IPS-11a (cell line): ENCODE measurements at regions not wholly inside any gene's neighbourhood (a gene's known extent, or its start where the extent isn't known, plus 50 kb on each side); places are given as distances from the start of the nearest gene placed in this dataset.
A peak's percentile ranks its signal among the peaks of the same experiment; 100 is the strongest.
"Not testable (repeated sequence)": the region's sequence is repeated elsewhere in the genome, so short reads cannot be mapped to it uniquely, and the experiment has no call there.

Experiments used
- H3K4me3 ChIP-seq: one replicate; pipeline ENCODE4 v1.5.1; 2013; ENCODE audit warnings: low read depth, low read length, control low read depth

DNA sequence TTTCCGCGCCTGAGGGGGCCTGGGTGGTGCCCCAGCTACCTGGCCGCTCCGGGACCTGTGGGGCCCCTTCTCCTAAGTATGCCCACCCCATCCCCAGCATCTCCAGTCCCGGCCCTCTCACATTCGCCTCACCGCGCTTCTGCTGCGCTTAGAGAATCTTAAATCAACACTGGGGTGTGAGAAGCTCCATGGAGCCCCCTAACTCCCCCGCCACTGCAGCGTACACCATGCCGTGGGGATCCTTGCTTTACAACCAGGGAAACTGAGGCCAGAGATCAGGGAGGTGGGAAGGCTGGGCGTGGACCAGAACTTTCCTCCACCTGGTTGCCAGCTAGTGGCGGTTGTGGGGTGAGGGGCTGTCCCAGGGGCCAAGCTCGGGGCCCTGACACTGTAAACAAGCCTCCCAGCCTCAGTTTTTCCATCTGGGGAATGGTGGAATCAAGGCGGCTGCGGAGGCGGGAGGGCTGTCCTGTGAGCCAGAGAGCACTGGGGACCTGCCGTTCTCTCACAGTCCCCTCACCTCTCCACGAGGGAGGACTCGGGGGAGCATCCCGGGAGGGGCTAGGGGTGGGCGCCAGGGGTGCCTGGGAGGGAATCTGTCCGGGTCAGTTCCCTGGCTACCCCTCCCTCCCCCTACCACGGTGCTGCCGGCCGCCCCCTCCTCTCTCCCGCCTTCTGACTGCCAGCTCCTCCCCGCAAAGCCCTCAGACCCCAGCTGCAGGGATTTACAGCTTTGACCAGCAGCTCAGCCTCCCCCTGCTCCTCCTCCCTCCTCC lies 161.2 kb downstream of the C9orf50 start:
- H3K4me3 ChIP-seq: peak overlapping the region; percentile 4

DNA sequence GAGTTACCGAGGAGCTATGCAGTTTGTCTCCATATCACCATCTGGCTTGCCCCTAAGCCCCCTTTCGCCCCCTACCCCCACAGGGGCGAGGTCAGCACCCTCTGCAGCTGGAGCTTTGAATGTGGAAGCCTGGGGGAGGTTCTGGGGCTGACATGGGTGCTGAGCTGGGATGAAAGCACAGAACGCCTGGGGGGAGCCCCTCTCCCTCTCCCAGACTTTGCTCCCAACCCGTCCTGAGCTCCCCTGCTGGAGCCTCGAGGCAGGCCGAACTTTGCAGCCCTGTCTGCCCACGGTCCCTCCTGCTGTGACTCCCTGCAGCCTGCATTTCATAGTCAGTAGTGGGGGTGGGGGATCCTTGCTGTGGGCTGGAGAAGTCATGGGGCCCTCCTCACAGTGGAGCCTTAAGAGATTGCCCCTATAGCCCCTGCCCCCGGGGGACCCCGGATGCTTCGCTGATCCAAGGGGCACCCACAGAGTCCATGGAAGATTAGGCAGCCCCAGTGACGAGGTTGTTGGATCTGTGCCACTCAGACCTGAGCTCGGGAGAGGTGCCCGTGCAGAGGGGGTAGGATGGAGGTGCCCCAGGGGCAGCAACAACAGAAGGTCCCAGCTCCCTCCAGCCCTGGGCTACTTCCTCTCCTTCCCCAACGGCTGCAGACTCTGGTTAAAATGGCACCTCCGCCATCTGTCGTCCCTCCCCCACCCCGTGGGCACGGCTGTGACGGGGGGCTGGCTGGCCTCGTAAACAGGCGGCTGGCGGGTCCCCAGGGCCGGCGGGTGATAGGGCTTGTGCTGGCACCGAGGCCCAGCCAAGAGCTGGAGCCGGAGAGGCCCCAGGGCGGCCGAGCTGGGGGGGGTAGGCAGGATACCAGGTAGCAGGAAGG lies 162.0 kb downstream of the C9orf50 start:
- H3K4me3 ChIP-seq: no peak overlapping the region

DNA sequence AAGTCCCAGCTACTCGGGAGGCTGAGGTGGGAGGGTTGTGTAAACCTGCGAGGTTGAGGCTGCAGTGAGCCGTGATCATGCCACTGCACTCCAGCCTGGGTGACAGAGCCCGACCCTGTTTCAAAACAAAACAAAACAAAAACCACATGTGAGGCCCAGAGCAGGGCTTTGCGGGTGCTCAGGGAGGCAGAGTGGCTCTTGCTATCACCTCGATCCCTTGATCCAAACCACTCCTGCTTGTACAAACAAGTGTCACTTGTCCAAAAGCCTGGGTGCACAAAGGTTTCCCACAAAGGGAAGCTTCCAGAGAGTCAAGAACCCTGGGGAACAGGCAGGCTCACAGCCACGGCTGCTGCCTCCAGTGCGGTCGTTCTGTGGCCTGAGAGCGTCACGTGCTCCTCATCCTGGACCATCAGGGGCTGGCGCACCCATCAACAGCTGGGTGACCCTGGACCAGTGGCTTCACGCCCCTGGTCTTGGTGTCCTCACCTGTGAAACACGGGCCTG lies 162.7 kb downstream of the C9orf50 start:
- H3K4me3 ChIP-seq: no peak overlapping the region

DNA sequence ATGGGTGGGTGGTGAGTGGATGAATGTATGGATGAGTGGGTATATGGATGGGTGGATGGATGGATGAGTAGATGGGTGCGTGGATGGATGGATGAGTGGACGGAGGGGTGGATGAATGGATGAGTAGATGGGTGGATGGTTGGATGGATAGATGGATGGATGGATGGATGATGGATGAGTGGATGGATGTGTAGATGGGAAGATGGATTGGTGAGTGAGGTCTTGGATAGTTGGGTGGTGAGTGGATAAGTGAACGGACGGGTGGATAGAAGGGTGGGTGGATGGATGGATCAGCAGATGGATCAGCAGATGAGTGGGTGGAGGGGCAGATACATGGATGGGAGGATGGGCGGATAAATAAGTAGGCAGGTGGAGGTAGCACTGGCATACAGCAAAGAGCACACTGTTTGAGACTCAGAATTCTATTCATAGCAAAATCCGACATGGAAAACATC lies 163.5 kb downstream of the C9orf50 start:
- no peak overlapping the region for H3K4me3 ChIP-seq

DNA sequence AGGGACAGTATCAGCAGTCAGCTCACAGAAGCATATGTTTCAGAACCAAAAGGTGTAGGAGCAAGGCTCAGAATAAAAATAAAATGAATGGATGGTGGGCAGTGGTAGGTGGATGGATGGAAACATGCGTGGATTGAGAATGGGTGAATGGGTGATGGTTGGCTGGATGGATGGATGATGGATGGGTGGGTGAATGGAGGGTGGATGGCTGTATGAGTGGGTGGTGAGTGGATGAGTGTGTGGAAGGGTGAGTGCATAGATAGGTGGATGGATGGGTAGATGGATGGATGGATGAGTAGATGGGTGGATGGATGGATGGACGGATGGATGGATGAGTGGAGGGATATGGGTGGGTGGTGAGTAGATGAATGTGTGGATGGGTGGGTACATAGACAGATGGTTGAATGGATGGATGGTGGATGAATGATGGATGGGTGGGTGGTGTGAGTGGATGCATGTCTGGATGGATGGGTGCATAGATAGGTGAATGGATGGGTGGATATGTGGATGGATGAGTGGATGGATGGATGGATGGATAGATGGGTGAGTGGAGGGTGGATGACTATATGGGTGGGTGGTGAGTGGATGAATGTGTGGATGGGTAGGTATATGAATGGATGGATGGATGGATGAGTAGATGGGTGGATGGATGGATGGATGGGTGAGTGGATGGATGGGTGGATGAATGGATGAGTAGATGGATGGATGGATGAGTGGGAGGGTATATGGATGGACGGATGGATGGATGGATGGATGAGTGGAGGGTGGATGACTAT lies 164.2 kb downstream of the C9orf50 start:
- no peak overlapping the region for H3K4me3 ChIP-seq

DNA sequence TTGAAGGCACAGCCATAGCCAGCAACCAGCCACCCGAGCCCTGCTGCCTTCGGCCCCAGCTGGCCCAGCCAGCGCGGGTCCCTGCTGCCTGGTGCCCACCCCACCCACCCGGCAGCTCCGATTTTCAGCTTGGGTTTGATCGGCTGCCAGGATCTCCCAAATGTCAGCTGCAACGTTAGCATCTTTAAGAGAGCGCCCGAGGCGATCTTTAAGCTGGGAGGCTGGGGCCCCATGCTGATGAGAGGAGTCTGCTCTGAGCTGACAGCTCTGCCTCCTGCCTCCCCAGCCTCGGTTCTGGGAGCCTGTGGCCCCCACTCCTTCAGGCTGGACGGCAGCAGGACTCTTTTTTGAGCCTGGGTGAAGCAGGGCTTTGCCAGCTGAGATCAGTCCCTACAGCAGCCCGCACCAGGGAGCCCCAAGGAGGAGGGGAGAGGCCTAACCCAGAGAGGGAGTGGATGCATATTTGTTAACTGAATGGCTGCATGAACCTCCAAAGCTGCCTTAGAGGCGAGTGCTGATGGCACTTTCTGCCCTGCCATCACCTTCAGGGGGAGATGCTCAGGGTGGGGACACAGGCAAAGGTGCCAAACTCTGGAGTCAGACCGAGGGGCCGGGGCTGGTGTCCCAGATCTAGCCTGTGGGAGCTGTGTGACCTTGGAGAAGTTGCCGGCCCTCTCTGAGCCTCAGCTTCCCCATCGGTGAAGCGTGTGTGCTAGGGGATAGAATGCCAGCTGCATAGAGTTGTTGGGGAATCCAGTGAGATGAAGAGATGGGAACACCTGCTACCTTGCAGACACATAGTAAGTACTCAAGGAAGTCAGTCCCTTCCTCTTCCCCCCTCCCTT lies 165.5 kb downstream of the C9orf50 start:
- H3K4me3 ChIP-seq: no peak overlapping the region

DNA sequence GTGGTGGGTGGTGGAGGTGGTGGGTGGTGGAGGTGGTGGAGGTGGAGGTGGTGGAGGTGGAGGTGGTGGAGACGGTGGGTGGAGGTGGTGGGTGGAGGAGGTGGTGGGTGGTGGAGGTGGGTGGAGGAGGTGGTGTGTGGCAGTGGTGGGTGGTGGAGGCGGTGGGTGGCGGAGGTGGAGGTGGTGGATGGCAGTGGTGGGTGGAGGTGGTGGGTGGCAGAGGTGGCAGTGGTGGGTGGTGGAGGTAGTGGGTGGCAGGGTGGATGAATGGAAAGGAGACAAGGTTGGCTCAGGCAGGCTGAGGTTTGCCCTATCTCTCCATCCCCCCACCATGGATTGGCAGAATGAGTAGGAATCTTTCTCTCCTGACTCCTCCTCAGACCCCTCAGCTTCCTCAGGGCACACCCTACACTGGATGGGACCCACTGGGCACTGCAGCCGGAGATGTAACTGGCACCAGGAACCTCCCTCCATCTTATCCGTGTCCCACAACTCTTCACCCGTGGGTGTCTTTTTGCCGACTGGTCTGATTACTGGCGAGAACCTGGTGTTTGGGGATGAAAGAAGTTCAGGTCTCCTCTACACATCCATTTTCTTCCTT lies 166.3 kb downstream of the C9orf50 start:
- H3K4me3 ChIP-seq: no peak overlapping the region

DNA sequence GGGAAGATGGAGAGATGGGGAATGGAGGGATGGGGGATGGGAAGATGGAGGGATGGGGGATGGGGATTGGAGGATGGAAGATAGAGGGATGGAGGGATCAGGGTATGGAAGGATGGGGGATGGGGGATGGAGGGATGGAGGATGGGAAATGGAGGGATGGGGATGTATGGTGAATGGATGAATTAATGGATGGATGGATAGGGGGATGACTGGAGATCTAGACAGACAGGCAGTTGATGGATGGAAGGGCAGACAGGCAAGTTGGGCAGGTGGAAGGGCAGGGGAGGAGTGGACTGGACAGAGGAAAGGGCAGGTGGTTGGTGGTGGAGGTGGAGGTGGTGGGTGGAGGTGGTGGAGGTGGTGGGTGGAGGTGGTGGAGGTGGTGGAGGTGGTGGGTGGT lies 167.2 kb downstream of the C9orf50 start:
- H3K4me3 ChIP-seq: no peak overlapping the region

DNA sequence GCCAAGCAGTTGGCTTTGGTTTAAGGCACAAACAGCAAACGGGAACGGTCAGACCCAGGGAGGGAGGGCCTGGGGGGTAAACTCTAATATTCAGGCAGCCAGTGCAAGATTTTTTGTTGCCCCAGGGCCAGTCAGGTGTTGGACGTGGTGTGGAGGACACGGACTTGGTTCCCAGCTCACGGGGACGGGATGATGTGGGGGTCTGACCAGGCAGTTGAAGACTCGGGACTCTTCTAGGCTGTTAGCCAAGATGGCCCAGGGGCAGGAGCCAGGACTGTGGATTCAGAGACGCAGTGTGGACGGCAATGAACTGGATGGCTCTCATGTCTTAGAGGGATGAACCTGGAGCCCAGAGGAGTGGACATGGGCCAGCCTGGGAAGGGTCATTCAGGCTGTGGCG lies 169.2 kb downstream of the C9orf50 start:
- H3K4me3 ChIP-seq: no peak overlapping the region

DNA sequence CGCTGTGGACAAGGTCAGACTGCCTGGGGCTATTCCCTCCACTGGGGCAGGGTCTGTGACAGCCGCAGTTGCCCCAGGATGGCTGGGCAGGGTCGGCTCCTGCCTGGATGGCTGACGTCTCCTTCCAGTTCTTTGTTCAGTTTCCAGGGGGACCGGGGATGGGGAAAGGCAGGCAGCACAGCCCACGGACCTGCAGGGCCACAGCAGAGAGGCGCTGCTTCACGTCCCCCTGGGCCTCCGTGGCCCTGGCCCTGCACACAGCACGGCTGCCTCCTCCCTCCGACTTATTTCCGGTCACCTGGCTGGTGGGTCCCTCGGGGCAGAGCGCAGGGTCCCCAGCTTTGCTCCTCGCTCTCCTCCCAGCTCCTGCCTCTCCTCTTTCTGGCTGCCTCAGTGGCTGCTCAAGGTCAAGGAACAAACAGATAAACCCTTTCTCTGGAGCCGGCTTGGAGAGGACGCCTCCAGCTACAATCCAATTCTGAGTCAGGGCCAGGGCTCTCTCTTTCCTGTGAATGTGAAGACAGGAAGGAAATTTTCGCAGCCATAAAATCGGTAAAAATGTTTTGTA lies 169.7 kb downstream of the C9orf50 start:
- H3K4me3 ChIP-seq: no peak overlapping the region

DNA sequence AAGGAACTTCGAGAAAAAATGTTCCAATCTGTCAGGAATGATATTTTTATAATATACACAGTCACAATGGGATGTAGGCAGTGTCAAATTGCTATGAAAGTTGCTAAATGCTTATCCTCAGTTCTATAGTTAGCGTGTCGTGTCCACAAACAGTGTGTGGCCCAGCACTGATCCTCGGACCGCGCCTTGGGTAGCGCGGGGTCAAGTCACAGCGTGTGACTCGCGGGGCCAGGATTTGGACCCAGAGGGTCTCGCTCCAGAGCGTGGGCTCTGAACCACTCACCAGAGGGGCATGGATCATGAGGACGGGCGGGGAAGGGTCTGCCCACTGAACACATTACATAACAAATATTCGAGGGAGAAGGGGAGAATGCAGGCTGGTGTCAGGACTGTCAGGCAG lies 171.8 kb downstream of the C9orf50 start:
- H3K4me3 ChIP-seq: no peak overlapping the region

DNA sequence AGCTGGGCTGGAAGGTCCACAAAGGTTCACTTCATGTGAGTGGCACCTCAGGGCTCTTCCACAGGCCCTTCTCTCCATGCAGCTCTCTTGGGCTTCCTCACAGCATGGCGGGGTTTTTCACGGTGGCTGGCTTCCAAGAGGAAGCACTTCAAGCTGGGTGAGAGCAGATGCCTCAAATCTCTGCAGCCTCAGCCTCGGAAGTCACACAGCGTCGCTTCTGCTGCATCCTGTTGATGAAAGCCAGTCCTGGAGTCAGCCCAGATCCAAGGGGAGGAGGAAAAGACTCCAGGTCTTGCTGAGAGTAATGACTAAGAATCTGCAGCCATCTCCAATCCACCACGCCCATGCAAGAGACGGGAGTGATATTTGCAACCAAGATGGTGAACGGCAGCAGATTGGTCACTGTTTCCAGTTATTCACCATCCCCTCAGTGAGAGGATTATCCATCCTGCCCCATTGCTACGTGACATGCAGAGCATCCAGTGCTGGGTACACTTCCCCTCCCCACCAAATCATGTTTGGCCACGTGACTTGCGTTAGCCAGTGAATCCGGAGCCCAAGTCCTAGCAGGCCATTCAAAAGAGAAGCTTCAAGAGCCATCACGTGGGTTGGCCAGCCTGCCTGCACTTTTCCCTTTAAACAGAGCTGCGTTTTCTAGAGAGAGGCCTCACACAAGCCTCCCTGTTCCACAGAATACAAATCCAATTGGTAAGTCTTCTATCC lies 173.9 kb downstream of the C9orf50 start:
- no peak overlapping the region for H3K4me3 ChIP-seq

DNA sequence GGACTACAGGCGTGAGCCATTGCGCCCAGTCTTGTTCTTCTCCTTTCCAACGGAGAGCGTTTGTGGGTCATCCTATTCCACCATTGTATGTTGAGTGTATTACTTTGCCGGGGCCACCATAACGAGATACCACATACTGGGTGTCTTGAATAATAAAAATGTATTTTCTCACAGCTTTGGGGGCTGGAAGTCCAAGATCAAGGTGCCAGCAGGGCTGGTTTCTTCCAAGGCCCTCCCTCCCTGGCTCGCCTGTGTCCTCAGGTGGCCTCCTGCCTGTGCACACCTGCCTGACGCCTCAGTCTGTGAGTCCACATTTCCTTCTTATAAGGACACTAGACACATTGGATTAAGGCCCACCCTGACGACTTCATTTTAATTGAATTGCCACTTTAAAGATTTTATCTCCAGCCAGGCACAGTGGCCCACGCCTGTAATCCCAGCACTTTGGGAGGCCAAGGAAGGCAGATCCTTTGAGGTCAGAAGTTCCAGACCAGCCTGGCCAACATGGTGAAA lies 175.1 kb downstream of the C9orf50 start:
- no peak overlapping the region for H3K4me3 ChIP-seq

DNA sequence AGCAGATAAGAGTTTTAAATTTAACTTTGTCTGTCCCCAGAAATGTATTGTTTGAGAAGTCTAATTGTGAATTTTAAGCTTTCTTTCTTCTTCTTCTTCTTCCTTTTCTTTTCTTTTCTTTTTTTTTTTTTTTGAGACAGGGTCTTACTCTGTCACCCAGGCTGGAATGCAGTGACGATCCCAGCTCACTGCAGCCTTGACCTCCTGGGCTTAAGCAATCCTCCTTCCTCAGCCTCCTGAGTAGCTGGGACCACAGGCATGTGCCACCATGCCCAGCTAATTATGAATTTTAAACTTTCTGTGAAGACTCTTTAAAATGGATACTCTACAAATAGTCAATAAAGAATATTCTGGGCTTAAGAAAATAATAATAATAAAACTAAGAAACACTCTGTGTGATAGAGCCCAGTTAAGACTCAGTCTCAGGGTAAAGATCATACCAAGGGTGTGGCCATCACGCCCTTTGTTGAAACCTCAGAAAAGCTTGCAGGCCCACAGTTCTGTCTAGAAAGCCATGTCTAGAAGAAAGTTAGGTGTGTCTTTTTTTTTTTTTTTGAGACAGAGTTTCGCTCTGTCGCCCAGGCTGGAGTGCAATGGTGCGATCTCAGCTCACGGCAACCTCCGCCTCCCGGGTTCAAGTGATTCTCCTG lies 177.3 kb downstream of the C9orf50 start:
- not testable (repeated sequence) for H3K4me3 ChIP-seq

DNA sequence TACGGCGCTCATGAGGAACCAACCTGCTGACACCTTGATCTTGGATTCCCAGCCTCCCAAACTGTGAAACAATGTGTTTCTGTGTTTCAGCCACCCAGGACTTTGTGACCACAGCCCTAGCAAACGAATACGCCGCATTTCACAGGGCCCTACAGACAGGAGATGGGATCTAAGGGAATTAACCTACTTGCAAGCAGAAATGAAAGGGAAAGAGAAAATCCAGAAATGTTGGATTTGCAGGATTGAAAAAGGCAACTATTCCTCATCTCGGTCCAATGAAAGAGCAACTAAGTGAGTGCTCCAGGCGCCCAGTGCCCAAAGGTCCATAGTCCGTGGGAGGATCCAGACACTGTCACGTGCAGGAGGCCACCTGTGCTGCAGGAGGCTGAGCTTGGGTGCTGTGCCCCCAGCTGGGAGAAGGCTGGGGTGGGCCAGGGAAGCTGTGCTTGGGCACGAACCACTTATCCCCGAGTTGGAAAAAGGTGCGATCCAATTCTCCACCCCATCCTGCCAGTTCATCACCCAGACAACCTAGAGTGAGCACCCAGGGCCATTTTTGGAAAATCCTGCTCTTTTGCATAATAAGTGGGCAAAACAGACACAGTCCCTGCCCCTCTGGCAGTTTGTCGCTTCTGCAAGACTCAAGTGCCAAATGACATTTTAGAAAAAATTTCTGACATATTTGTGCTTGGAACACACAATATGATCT lies 177.9 kb downstream of the C9orf50 start:
- H3K4me3 ChIP-seq: no peak overlapping the region

DNA sequence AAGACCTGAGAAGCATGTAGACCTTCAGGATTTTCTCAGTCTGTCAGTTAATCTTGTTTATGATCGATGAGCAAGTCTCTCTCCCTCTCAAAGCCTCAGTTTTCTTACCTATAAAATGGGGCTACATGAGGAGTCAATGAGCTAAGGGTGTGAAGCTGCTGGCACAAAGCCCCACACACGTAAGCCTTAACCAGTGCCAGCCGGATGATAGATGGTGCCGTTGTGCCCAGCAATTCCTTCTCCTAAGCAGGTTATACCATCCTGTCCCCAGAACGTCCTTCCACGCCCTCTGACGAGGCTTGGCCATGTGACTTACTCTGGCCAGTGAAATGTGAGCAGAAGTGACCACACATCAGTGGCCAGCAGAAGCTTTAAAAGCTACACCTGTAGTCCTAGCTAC lies 179.0 kb downstream of the C9orf50 start:
- H3K4me3 ChIP-seq: no peak overlapping the region

DNA sequence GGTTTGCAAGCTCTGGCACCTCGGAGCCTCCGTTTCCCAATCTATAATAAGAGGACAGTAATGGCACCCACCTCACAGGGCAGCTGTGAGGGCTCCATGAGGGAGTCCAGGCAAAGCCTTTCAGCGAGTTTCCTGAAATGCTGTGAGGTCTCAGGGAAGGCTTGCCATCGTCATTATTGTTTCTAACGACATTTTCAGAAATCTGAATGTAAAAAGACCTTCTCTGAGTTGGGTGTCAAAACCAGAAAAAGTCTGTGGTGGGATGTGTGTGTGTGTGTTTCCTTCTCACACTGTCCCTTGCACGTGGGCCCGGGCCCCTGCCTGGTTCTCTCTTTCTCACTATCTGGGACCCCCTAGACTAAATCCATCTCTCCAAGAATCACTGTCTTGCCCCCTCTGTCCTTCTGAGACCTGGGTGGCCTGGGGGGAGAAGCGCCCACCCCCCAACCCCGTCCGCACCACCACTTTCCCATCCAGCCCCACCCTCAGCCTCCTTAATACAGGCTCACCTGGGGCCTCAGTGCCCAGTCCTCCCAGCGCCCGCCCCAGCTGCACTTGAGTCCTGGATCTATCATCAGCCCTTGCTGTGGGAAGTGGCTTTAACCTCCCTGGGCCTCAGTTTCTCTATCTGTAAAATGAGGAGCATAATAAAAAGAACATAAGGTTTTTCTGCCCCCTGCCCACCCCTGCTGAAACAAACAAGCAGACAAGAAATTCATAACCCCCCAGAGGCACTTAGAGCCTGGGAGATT lies 180.3 kb downstream of the C9orf50 start:
- H3K4me3 ChIP-seq: no peak overlapping the region
